ENCODE measurements at regions not wholly inside any gene's neighbourhood (a gene's known extent, or its start where the extent isn't known, plus 50 kb on each side); places are given as distances from the start of the nearest gene placed in this dataset.

- TF ChIP-seq CTCF (conservative IDR thresholded peaks at IDR 0.05; ENCODE audit: low read depth, low read length) (no peak), EZH2 (IDR thresholded peaks at IDR 0.05; ENCODE audit: borderline replicate concordance, low read depth, low read length, poor library complexity, severe bottlenecking) (no peak)
These were observed 419.3 kb upstream of the TNP1 start for GRCh38 chr2:217279140-217279539.
